Activated CD4-positive, alpha-beta T cell treated with anti-CD3 and anti-CD28 coated beads for 1 hour (primary cell): ENCODE measurements at regions not wholly inside any gene's neighbourhood (a gene's known extent, or its start where the extent isn't known, plus 50 kb on each side); places are given as distances from the start of the nearest gene placed in this dataset.

Experiments
- DNase-seq: peaks from one replicate; pipeline ENCODE4 v3.0.0-alpha.2; 2020

GRCh38 chr21:27715131-27715530, 748.2 kb upstream of the ADAMTS5 start:
- DNase-seq = no peak

GRCh38 chr21:27713154-27714109, 746.5 kb upstream of the ADAMTS5 start:
- no peak for DNase-seq

DNA sequence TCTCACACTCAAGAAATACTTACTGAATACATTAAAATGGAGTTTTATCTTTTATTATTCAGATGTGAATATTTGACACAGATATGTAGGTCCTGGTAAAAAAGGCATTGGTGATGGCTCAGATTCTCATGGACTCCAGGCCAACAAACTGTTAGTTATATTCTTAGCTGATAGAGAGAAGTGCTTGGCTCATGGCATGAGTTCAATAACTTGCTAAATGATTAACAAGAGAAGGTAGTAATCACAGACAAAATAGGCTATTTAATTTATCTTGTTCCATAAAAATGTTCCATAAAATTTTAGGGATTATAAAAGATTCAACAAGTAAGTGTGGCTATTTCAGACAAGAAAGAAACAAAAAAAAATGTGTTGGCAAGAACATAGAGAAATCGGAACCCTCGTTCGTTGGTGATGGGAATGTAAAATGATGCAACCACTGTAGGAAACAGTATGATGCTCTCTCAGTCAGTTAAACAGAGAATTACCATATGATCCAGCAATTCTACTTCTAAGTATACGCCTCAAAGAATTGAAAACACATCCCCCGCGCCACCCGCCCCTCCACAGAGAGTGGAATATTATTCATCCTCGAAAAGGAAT, 737.8 kb upstream of the ADAMTS5 start:
- no peak for DNase-seq

DNA sequence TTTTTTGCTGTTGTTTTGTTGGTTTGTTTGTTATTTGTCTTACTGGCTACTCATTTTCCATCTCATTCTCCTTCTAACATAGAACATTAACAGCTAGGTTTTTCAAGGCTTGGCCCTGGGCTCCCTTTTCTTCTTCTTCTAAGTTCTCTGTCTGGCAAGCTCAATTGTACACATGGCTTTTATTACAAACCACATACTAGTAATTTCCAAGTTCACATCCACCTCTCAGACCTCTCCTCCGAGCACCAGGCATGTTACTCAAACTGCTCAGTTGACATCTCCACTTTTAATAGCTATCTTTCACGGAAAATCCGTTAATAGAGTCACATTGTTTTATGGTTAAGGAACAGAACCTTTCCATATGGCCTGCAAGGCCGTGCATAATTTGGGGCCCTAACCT, 736.9 kb upstream of the ADAMTS5 start:
- DNase-seq = no peak

GRCh38 chr21:27700974-27701614, 734.2 kb upstream of the ADAMTS5 start:
- DNase-seq = peak; percentile 12

DNA sequence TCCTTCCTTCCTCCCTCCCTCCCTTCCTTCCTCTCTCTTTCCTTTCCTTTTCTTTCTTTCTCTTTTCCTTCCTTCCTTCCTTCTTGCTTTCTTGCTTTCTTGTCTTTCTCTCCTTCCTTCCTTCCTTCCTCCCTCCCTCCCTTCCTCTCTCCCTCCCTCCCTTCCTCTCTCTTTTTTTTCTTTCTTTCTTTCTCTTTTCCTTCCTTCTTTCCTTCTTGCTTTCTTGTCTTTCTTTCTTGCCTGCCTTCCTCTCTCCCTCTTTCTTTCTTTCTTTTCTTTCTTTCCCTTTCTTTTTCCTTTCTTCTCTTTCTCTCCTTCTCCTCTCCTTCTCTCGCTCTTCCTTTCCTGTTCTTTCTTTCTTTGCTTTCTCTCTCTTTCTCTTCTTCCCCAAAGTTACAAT, 728.4 kb upstream of the ADAMTS5 start:
- DNase-seq = no peak

GRCh38 chr21:27694667-27695066, 727.8 kb upstream of the ADAMTS5 start:
- DNase-seq = no peak

DNA sequence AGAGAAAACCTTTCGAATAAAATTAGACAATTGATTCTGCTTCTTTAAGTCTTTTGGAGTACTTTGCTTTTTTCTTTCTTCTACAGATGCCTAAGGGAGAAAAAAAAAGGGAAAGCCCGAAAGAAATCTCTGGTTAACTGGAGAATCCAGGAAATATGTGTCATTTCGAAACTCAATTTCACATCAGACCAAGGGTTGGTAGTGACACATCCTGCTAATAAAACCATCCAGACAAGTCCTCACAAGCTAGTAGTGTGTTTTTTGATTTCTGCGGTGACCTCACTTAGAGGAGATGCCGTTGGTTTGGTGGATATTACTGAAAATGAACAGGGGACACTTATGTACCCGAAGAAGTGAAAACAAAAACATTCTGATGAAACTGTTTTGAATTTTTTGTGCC, 726.5 kb upstream of the ADAMTS5 start:
- no peak for DNase-seq

- no peak for DNase-seq
Measured at GRCh38 chr21:27691516-27691915, 724.6 kb upstream of the ADAMTS5 start.

DNA sequence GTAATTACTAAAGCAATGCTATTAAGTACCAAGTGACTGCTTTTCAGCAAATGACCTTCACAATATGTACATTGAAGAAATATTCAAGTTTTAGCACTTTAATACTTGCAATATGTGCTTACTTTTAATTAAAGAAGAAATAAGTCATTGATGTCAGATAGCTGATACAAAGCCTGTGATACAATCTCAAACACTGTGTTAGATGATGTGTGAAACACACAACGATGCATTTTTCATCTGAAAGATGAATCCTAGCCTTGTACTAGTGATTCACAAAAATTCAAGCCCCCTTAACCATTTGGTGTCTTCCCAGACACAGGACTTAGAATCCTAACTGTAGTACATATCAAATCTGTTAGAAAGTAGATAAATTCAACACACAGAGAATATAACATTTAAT, 724.1 kb upstream of the ADAMTS5 start:
- no peak for DNase-seq

GRCh38 chr21:27690426-27690825, 723.5 kb upstream of the ADAMTS5 start:
- DNase-seq = no peak

GRCh38 chr21:27688773-27689172, 721.9 kb upstream of the ADAMTS5 start:
- no peak for DNase-seq

DNA sequence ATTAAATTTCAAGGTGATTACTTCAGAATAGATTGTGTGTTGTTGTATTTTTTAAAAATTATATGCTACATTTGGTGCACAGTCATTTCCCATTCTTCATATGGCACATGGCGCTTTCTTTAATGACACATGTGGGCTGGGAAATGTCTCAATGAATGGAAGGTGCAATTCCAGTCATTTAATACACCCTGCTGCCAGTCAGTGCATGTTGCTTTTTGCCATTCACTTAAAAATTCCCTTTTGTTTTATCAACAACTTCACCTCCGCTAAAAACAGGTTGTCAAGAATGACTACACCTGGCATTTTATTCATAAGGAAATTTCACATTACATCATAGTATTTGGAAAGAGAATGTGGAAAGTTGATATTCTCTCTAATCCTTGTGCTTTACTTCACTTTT, 716.4 kb upstream of the ADAMTS5 start:
- no peak for DNase-seq

DNA sequence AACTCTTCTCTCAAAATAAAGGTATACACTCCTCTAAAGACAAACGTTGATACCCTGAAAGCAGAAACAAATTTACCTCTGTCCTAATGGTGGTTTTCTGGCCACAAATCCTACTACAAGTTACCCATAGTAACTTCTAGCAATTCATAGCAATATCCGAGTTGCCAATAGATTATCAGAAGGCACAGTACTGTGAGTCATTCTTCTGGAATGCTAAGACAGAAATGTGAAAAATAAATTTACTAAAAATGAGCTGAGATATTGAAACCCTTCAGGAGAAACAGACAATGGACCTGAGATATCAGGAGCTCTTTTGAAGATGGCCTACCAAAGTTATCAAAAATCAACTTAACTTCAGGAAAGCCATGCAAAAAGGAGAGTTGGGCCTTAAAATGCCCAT, 715.0 kb upstream of the ADAMTS5 start:
- DNase-seq = no peak

DNA sequence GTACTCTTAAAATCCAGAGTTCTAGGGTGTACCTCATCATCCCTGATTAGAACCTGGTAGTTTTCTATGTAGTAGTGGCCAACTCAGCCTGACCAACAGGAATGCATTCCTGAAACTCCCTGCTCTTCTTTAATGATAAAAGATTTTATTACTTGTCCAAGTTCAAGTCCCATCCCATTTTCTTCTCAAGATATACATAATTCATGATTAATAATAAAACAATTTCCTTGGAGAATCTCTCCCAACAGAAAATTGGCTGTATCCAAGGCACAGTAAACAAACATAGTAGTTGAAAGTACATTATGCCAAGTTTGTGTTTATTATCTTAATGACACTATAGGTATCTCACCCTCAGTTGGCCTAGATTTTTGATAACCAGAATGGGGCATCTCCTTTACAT, 714.1 kb upstream of the ADAMTS5 start:
- DNase-seq = no peak

GRCh38 chr21:27680181-27680580, 713.3 kb upstream of the ADAMTS5 start:
- DNase-seq = no peak

- DNase-seq = no peak
Measured at GRCh38 chr21:27678511-27678910, 711.6 kb upstream of the ADAMTS5 start.

DNA sequence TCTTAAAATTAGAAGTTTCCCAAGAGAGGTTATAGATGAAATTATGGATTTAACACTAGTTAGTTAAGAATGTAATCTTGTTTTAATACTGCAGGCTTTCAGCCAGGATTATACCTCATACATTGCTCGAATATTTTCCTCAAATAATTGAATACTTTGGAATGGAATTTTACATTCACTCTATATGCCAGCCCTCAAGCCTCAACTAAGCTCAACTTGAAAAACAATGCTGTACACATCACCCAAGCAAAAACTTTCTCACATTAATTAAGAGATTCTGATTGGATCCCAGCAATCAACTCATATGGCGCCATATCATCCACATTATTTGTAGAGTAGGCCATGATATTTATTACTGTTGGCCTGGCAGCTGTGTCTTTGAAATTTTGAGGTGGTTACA, 710.7 kb upstream of the ADAMTS5 start:
- no peak for DNase-seq

DNA sequence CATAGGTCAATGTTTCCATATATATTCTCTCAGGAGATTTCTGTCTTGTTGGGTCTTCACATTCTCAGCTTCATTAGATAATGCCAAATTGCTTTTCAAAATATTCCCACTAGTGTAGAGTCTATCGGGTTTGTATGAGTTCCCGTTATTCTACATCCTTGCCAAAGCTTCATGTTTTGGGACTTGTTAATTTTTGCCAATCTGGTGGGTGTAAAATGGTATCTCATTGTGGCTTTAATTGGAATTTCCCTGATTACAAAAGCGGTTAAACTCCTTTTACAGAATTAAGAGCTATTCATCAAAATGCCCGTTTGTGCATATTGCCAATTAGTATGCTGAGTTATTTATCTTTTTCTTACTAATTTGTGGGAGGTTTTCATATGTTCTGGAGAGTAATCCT, 708.4 kb upstream of the ADAMTS5 start:
- DNase-seq = no peak

DNA sequence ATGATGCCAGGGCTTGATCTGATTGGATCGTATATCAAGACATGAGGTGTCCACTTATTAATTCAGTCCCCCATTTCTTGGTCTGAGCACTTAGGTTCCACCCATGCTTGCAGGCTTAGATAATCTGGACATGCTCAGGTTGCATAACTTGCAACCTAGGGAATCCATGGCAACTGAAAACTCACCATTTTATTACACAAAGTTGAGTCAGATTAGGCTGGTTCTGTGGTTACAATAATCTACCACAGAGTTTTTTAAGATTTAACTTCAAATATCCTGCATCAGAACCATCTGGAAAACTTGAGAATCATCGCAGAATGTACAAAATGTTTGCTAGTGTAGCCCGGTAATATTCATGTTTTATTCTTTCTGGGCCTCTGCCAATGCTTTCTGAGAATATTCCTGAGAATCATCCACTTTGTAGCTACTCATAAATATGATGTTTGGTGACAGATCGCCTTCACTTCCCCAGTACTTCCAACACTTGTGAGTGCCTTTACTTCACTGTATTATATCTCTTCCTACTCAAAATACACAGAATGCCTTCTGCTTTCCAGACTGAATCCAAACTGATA, 707.2 kb upstream of the ADAMTS5 start:
- no peak for DNase-seq

GRCh38 chr21:27673581-27673980, 706.7 kb upstream of the ADAMTS5 start:
- no peak for DNase-seq

GRCh38 chr21:27671207-27671606, 704.3 kb upstream of the ADAMTS5 start:
- no peak for DNase-seq

- no peak for DNase-seq
Measured at GRCh38 chr21:27653481-27653880, 686.6 kb upstream of the ADAMTS5 start.

- DNase-seq = no peak
Measured at GRCh38 chr21:27649762-27650161, 682.9 kb upstream of the ADAMTS5 start.
